ENCODE measurements at regions not wholly inside any gene's neighbourhood (a gene's known extent, or its start where the extent isn't known, plus 50 kb on each side); places are given as distances from the start of the nearest gene placed in this dataset. TPM values are rescaled to one million over a fixed set of nuclear protein-coding genes. Genes with fewer than 3 reads are reported as not detected.

DNA sequence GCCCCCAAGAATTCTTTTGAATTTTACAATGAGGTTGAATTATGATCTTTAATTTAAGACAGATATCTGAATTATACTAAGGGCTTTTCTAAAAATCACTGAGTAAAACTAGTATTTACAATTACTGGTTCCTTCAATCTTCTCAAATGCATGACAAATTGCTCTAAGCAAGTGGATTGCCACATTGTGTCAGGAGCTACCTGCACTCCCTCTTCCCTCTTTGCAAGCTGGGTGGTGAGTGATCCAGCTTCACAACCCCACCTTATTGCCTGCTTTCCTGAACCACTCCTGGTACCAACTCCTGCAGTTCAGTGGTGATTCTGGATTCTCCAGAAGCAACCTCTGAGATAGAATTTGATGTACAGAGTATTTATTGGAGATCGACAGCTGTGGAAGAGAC lies 49.9 kb upstream of the SERP2 start (continued):
- TF ChIP-seq ZNF462 (CRISPR knock-in tag; IDR thresholded peaks at IDR 0.05) (no peak), STAT1 (IDR thresholded peaks at IDR 0.05; ENCODE audit: unreplicated experiment) (no peak), EZH2phosphoT487 (IDR thresholded peaks at IDR 0.05; ENCODE audit: unreplicated experiment) (no peak), REST (IDR thresholded peaks at IDR 0.05; ENCODE audit: unreplicated experiment) (no peak)

Small RNA genes lying in the stretch of these regions (microRNA-seq; reads per million reads assigned to microRNA genes)
- not detected for gene MIR8079

Small RNA genes lying in the stretch of these regions (small RNA-seq; reads per million reads assigned to genes)
- not detected for gene MIR8079 (ENCODE audit: low replicate concordance)
